ENCODE measurements at regions not wholly inside any gene's neighbourhood (a gene's known extent, or its start where the extent isn't known, plus 50 kb on each side); places are given as distances from the start of the nearest gene placed in this dataset.

GRCh38 chr5:67310740-67311139 is 114.1 kb upstream of the CD180 start:
- TF ChIP-seq CTCF (IDR thresholded peaks at IDR 0.05) (no peak), EZH2 (IDR thresholded peaks at IDR 0.05; ENCODE audit: borderline replicate concordance, insufficient read depth, low read depth, low read length, poor library complexity, severe bottlenecking) (no peak)

Data from B cell (primary cell).